Caki2 (cell line): ENCODE measurements at regions not wholly inside any gene's neighbourhood (a gene's known extent, or its start where the extent isn't known, plus 50 kb on each side); places are given as distances from the start of the nearest gene placed in this dataset.
"Not testable (repeated sequence)": the region's sequence is repeated elsewhere in the genome, so short reads cannot be mapped to it uniquely, and the experiment has no call there.

Source experiments
- DNase-seq: peaks from one replicate; pipeline ENCODE4 v3.0.0-alpha.2; 2015; ENCODE audit warnings: low read depth
- in situ Hi-C: cut with HindIII; loops from 2 replicates; pipeline ENCODE4 v1.10.0; 2016; ENCODE audit warnings: low sequenced_read_pairs, low pct_unique_long_range_greater_than_20kb, mixed read lengths

GRCh38 chr6:21914121-21914973 is 320.8 kb downstream of the SOX4 start:
- no peak for DNase-seq
- in situ Hi-C loops, result no loop called here

- DNase-seq, result peak; percentile 59
- in situ Hi-C loops, result no loop called here
These were observed 322.2 kb downstream of the SOX4 start for GRCh38 chr6:21915707-21916260.

- no peak for DNase-seq
- in situ Hi-C loops, result no loop called here
These were observed 324.5 kb downstream of the SOX4 start for GRCh38 chr6:21918041-21918440.

- in situ Hi-C loops, result no loop called here
- DNase-seq, result no peak
These were observed 325.1 kb downstream of the SOX4 start for GRCh38 chr6:21918666-21919065.

GRCh38 chr6:21922086-21922485 is 328.5 kb downstream of the SOX4 start:
- peak; percentile 85 for DNase-seq
- in situ Hi-C loops, result no loop called here

GRCh38 chr6:21924002-21924401 is 330.5 kb downstream of the SOX4 start:
- in situ Hi-C loops, result no loop called here
- DNase-seq, result no peak

- DNase-seq, result no peak
- in situ Hi-C loops, result no loop called here
These were observed 335.3 kb downstream of the SOX4 start for GRCh38 chr6:21928827-21929226.

GRCh38 chr6:21931641-21932335 is 338.2 kb downstream of the SOX4 start:
- in situ Hi-C loops, result no loop called here
- no peak for DNase-seq

GRCh38 chr6:21933351-21933750 is 339.8 kb downstream of the SOX4 start:
- in situ Hi-C loops, result no loop called here
- no peak for DNase-seq

- in situ Hi-C loops, result no loop called here
- DNase-seq, result no peak
These were observed 341.6 kb downstream of the SOX4 start for GRCh38 chr6:21935142-21935541.

- in situ Hi-C loops, result no loop called here
- peak; percentile 53 for DNase-seq
These were observed 342.0 kb downstream of the SOX4 start for GRCh38 chr6:21935561-21936028.

- in situ Hi-C loops, result no loop called here
- DNase-seq, result no peak
These were observed 343.9 kb downstream of the SOX4 start for GRCh38 chr6:21937466-21937865.

GRCh38 chr6:21939066-21939465 is 345.5 kb downstream of the SOX4 start:
- in situ Hi-C loops, DNase-seq: not testable (repeated sequence)

- DNase-seq, result no peak
- in situ Hi-C loops, result no loop called here
These were observed 348.4 kb downstream of the SOX4 start for GRCh38 chr6:21941926-21942325.

GRCh38 chr6:21942897-21943296 is 349.3 kb downstream of the SOX4 start:
- peak; percentile 77 for DNase-seq

GRCh38 chr6:21946298-21946783 is 350.5 kb downstream of the PRL start:
- peak; percentile 99 for DNase-seq
- in situ Hi-C loops, result no loop called here

More at GRCh38 chr6:21942897-21943296, 349.3 kb downstream of the SOX4 start:
- in situ Hi-C loops, result no loop called here

- in situ Hi-C loops, DNase-seq: not testable (repeated sequence)
These were observed 349.6 kb downstream of the PRL start for GRCh38 chr6:21947227-21947626.

- in situ Hi-C loops, result no loop called here
- no peak for DNase-seq
These were observed 349.0 kb downstream of the PRL start for GRCh38 chr6:21947731-21948386.
